Neural progenitor cell (in vitro differentiated cells): ENCODE measurements at regions not wholly inside any gene's neighbourhood (a gene's known extent, or its start where the extent isn't known, plus 50 kb on each side); places are given as distances from the start of the nearest gene placed in this dataset.

ENCODE experiments used
- CTCF ChIP-seq: fragments of 200-600 bp; sonication (generic); IDR thresholded peaks from 2 replicates; pipeline ENCODE4 v1.5.1; 2017; ENCODE audit warnings: antibody characterized with exemption, mild to moderate bottlenecking
- EZH2 ChIP-seq: fragments of 200-600 bp; sonication (generic); IDR thresholded peaks from 2 replicates; pipeline ENCODE4 v1.6.1; 2017; ENCODE audit warnings: antibody characterized with exemption, mild to moderate bottlenecking, moderate library complexity

GRCh38 chr5:14039576-14039975 lies 95.1 kb upstream of the DNAH5 start:
- no peak for TF ChIP-seq CTCF
- no peak for TF ChIP-seq EZH2
